Endothelial cell of umbilical vein (primary cell): ENCODE measurements at regions not wholly inside any gene's neighbourhood (a gene's known extent, or its start where the extent isn't known, plus 50 kb on each side); places are given as distances from the start of the nearest gene placed in this dataset.
"Not testable (repeated sequence)": the region's sequence is repeated elsewhere in the genome, so short reads cannot be mapped to it uniquely, and the experiment has no call there.

Source experiments
- BruUV-seq: library from RNA; stranded (reverse); fragments of 400-500 nt; replicated peaks from 2 replicates; lab custom pipeline; 2021; lab: Mats Ljungman, UMichigan
- CTCF ChIA-PET: fragments of 300-600, 350-600 bp; sonication (Branson Sonifier 250); formaldehyde crosslinking; loops from one replicate; lab custom pipeline; 2021; ENCODE audit warnings: antibody characterized with exemption, inconsistent platforms; lab: Charles Lee
- POLR2A ChIA-PET: fragments of 300-600, 350-600 bp; sonication (Branson Sonifier 250); formaldehyde crosslinking; loops from one replicate; lab custom pipeline; 2021; ENCODE audit warnings: antibody characterized with exemption, inconsistent platforms; lab: Charles Lee
- DNase-seq: peaks from one replicate; pipeline ENCODE4 v3.0.0-alpha.2; 2011; ENCODE audit warnings: low read depth, low spot score
- FAIRE-seq: peaks from 2 replicates; lab custom pipeline; 2011; peaks lifted over from hg19 to GRCh38; lab: Jason Lieb, UNC
- H2AFZ ChIP-seq: 2 replicates; pipeline ENCODE4 v1.6.0; 2012; ENCODE audit warnings: low read depth, low read length, control low read depth, inconsistent platforms
- H3K27ac ChIP-seq: 2 replicates; pipeline ENCODE4 v1.5.1; 2011; ENCODE audit warnings: low read depth, mild to moderate bottlenecking, control low read depth, low read length, moderate library complexity; ENCODE audit not compliant: insufficient read depth
- H3K27me3 ChIP-seq, 2 experiments: 2 replicates each; pipeline versions ENCODE4 v1.6.0 to v1.6.1; 2011; ENCODE audit warnings: low read length in 2 of 2, mixed read lengths in 1 of 2; ENCODE audit not compliant: control insufficient read depth in 2 of 2, insufficient read depth in 2 of 2
- H3K36me3 ChIP-seq, 2 experiments: 2 replicates in 1 of 2; 3 replicates in 1 of 2; pipeline ENCODE4 v1.5.1; 2011; ENCODE audit warnings: low read length in 2 of 2, mild to moderate bottlenecking in 1 of 2, moderate library complexity in 1 of 2; ENCODE audit not compliant: control insufficient read depth in 2 of 2, insufficient read depth in 2 of 2; ENCODE audit errors: extremely low read depth in 1 of 2
- H3K4me1 ChIP-seq: 3 replicates; pipeline ENCODE4 v1.5.1; 2011; ENCODE audit warnings: mild to moderate bottlenecking, low read length; ENCODE audit not compliant: control insufficient read depth, insufficient read depth; ENCODE audit errors: extremely low read depth
- H3K4me2 ChIP-seq: 2 replicates; pipeline ENCODE4 v1.6.1; 2011; ENCODE audit warnings: low read length, control low read depth, mixed read lengths; ENCODE audit not compliant: insufficient read depth
- H3K4me3 ChIP-seq, 3 experiments: fragments of 200-600 bp in 1 of 3; sonication (generic), shearing (Covaris generic) in 1 of 3; replicated peaks in 1 of 3; 2 replicates each; pipeline ENCODE4 v1.5.1; 2011 to 2016; ENCODE audit warnings: control low read depth in 3 of 3, low read length in 3 of 3, mild to moderate bottlenecking in 2 of 3, inconsistent platforms in 1 of 3, low read depth in 1 of 3, moderate library complexity in 1 of 3; ENCODE audit not compliant: insufficient read depth in 1 of 3
- H3K79me2 ChIP-seq: 2 replicates; pipeline ENCODE4 v1.6.0; 2012; ENCODE audit warnings: low read length, inconsistent platforms; ENCODE audit not compliant: control insufficient read depth, insufficient read depth
- H3K9ac ChIP-seq: replicated peaks from 2 replicates; pipeline ENCODE3; 2011; ENCODE audit warnings: low read length, control low read depth; ENCODE audit not compliant: insufficient read depth; ENCODE audit errors: extremely low read depth
- H3K9me1 ChIP-seq: replicated peaks from 3 replicates; pipeline ENCODE4 v1.6.0; 2011; ENCODE audit warnings: mild to moderate bottlenecking, low read length; ENCODE audit not compliant: control insufficient read depth, insufficient read depth; ENCODE audit errors: extremely low read depth
- H3K9me3 ChIP-seq: replicated peaks from 2 replicates; pipeline ENCODE4 v1.5.1; 2012; ENCODE audit warnings: low read length, inconsistent platforms; ENCODE audit not compliant: control insufficient read depth, insufficient read depth
- H4K20me1 ChIP-seq: replicated peaks from 2 replicates; pipeline ENCODE3; 2011; ENCODE audit warnings: mild to moderate bottlenecking, low read length; ENCODE audit not compliant: control insufficient read depth, insufficient read depth; ENCODE audit errors: extremely low read depth
- CTCF ChIP-seq, 2 donors: IDR thresholded peaks; 1 replicate in 1 of 2; 2 replicates in 1 of 2; pipeline ENCODE4 v1.5.1; 2011; ENCODE audit warnings: low read length in 2 of 2, mild to moderate bottlenecking in 2 of 2, moderate library complexity in 2 of 2, control low read depth in 1 of 2, inconsistent platforms in 1 of 2, low read depth in 1 of 2; ENCODE audit not compliant: insufficient read depth in 1 of 2; ENCODE audit errors: extremely low read depth in 1 of 2
- EZH2 ChIP-seq: IDR thresholded peaks from 2 replicates; pipeline ENCODE4 v1.6.1; 2012; ENCODE audit warnings: borderline replicate concordance, low read depth, mild to moderate bottlenecking, moderate library complexity, low read length, inconsistent platforms; ENCODE audit not compliant: severe bottlenecking
- FOS ChIP-seq: IDR thresholded peaks from 2 replicates; pipeline ENCODE4 v1.6.1; 2011; ENCODE audit warnings: mild to moderate bottlenecking, low read length, moderate library complexity, borderline replicate concordance; ENCODE audit not compliant: insufficient read depth
- GATA2 ChIP-seq: IDR thresholded peaks from 2 replicates; pipeline ENCODE4 v1.7.0; 2011; ENCODE audit warnings: low read depth, mild to moderate bottlenecking, moderate library complexity, mixed read lengths, low read length; ENCODE audit not compliant: insufficient read length, insufficient read depth
- JUN ChIP-seq: IDR thresholded peaks from 2 replicates; pipeline ENCODE4 v1.6.1; 2011; ENCODE audit warnings: borderline replicate concordance, low read depth; ENCODE audit not compliant: insufficient read length, insufficient read depth
- MAX ChIP-seq: IDR thresholded peaks from 2 replicates; pipeline ENCODE4 v1.6.1; 2011; ENCODE audit not compliant: insufficient read depth, insufficient read length
- MYC ChIP-seq: IDR thresholded peaks from one replicate; pipeline ENCODE4 v1.6.1; 2011; ENCODE audit warnings: mild to moderate bottlenecking, low read depth, low read length
- POLR2A ChIP-seq: IDR thresholded peaks from 2 replicates; pipeline ENCODE4 v1.6.1; 2012; ENCODE audit warnings: low read depth, mild to moderate bottlenecking, control low read depth, low read length
- POLR2AphosphoS5 ChIP-seq: IDR thresholded peaks from 2 replicates; pipeline ENCODE4 v1.6.1; 2012; ENCODE audit warnings: low read depth, mild to moderate bottlenecking, control low read depth, low read length, moderate library complexity; ENCODE audit not compliant: insufficient read depth
- dilution Hi-C: fragments of 300-500 bp; cut with MboI; formaldehyde crosslinking; loops from one replicate; pipeline ENCODE4 v1.15.0; 2019; ENCODE audit warnings: low sequenced_read_pairs; ENCODE audit not compliant: extremely low pct_ligation_motif_present
- intact Hi-C: fragments of 100-400 bp; cut with micrococcal nuclease; formaldehyde crosslinking; loops from one replicate; pipeline ENCODE4 v1.10.0; 2022

- H3K79me2 ChIP-seq, H3K9ac ChIP-seq, H3K36me3 ChIP-seq, DNase-seq, POLR2A ChIA-PET, H3K9me1 ChIP-seq, H3K4me3 ChIP-seq, H3K9me3 ChIP-seq, FAIRE-seq, H2AFZ ChIP-seq, H3K27me3 ChIP-seq, BruUV-seq, H3K4me2 ChIP-seq, intact Hi-C loops, dilution Hi-C loops, H3K27ac ChIP-seq, H4K20me1 ChIP-seq: not testable (repeated sequence)
- CTCF ChIA-PET, result interaction anchor here (0.8 to 1.1 kb wide), 2 partner anchors 37 to 70 kb away, joined by 3 to 4 read pairs; no protein-coding TSS in a partner anchor
- peaks cover 25% of the 10 kb centered on the region for H3K4me1 ChIP-seq
Observed at GRCh38 chr10:11688448-11688795, 53.8 kb upstream of the ECHDC3 start.

- BruUV-seq, result no TSS peak
- no peak for FAIRE-seq
- Histone ChIP-seq H3K9me1 (no peaks in the 10 kb centered on the region), H2AFZ (no peak overlapping the region), H3K36me3 (no peaks in the 10 kb centered on the region), H3K4me1 (peaks cover 25% of the 10 kb centered on the region), H3K4me2 (no peak overlapping the region), H3K9me3 (no peaks in the 10 kb centered on the region), H3K27me3 (peaks cover 0 to 2% of the 10 kb centered on the region in 2 experiments), H3K9ac (no peak overlapping the region), H3K4me3 (no peak overlapping the region), H3K27ac (no peak overlapping the region), H4K20me1 (no peaks in the 10 kb centered on the region), H3K79me2 (no peaks in the 10 kb centered on the region)
- TF ChIP-seq EZH2, result no peak
- TF ChIP-seq POLR2A, result no peak
- no peak for TF ChIP-seq MYC
- TF ChIP-seq CTCF (IDR thresholded peaks at IDR 0.05; ENCODE audit: extremely low read depth in 1 of 2, insufficient read depth in 1 of 2, low read depth in 1 of 2, low read length in 2 of 2), result no peak
- TF ChIP-seq FOS, result no peak
- TF ChIP-seq JUN, result no peak
- no peak for TF ChIP-seq GATA2
- TF ChIP-seq POLR2AphosphoS5, result no peak
- TF ChIP-seq MAX, result no peak
- dilution Hi-C loops, result no loop called here
- CTCF ChIA-PET, result no interaction called here
- intact Hi-C loops, result no loop called here
- POLR2A ChIA-PET, result no interaction called here
- no peak for DNase-seq
Observed at GRCh38 chr10:11687779-11688447, 54.3 kb upstream of the ECHDC3 start.
